ENCODE measurements at regions not wholly inside any gene's neighbourhood (a gene's known extent, or its start where the extent isn't known, plus 50 kb on each side); places are given as distances from the start of the nearest gene placed in this dataset.

DNA sequence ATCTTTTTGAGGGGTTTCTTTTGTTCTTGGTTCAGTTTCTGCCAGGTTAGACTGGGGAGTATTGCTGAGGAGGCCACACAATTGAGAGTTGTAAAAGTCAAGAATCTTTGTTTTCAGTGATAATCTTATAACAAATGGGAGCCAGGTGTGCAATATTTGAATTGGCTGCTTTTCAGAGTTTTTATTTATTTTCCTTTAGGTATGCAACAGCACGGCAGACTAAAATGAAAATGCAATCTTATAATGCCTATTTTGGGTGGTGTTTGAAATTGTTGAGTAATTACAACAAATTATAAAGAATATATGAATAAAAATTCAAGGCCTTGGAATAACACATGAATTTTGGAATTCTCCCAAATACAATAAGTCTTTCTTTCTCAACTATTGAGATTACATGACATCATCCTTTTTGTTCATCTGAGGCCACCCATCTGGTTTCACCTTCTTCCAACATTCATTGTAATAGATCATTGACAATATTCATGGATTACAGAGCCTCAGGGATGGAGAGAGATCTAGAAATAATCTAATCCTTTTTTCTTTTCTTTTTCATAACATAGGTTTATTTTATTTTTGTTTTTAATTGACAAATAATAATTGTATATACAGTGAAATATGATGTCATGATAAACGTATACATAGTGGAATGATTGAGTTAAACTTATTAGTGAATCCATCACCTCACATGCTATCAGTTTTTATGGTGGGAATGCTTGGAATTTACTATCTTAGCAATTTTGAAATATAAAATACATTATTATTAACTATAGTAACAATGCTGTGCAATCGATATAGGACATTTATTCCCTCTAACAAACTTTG lies 1061.0 kb downstream of the NR2F1-AS1 start:
- no peak for DNase-seq (ENCODE audit: low read depth)
- no peak overlapping the region for H3K4me3 ChIP-seq (ENCODE audit: low read depth, low read length)
- TF ChIP-seq, protein P1, sequence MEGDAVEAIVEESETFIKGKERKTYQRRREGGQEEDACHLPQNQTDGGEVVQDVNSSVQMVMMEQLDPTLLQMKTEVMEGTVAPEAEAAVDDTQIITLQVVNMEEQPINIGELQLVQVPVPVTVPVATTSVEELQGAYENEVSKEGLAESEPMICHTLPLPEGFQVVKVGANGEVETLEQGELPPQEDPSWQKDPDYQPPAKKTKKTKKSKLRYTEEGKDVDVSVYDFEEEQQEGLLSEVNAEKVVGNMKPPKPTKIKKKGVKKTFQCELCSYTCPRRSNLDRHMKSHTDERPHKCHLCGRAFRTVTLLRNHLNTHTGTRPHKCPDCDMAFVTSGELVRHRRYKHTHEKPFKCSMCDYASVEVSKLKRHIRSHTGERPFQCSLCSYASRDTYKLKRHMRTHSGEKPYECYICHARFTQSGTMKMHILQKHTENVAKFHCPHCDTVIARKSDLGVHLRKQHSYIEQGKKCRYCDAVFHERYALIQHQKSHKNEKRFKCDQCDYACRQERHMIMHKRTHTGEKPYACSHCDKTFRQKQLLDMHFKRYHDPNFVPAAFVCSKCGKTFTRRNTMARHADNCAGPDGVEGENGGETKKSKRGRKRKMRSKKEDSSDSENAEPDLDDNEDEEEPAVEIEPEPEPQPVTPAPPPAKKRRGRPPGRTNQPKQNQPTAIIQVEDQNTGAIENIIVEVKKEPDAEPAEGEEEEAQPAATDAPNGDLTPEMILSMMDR (conservative IDR thresholded peaks at IDR 0.05; ENCODE audit: low read depth, low read length), result no peak

DNA sequence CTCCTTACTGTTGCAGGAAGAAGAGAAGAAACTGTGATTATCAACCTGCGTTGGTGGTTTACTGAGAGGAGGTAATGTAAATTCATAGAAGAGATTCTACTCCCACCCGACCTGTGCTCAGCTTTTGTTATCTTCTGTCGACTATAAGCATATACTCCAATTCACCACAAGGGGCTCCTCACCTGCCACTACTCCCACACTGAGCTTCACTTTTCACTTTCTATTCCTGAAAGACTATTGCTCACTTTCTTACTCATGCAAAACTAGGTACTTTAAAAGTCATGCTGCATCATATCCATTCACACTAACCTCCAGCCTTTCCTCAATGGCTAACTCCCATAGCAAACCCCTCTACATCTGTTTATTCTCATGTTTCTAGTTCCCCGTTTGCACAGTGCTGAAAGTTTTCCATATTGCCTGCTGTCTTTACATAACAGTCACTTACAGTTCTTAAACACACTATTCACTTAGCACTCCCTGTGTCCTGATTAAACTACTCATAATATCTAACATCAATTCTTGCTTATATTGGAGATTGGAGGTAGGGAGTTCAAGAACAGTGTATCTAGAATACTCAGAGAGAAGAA lies 1062.6 kb downstream of the NR2F1-AS1 start:
- TF ChIP-seq, protein P1 (conservative IDR thresholded peaks at IDR 0.05; ENCODE audit: low read depth, low read length), result peak; percentile 80
- no peak overlapping the region for H3K4me3 ChIP-seq (ENCODE audit: low read depth, low read length)
- peak; percentile 43 for DNase-seq (ENCODE audit: low read depth)

DNA sequence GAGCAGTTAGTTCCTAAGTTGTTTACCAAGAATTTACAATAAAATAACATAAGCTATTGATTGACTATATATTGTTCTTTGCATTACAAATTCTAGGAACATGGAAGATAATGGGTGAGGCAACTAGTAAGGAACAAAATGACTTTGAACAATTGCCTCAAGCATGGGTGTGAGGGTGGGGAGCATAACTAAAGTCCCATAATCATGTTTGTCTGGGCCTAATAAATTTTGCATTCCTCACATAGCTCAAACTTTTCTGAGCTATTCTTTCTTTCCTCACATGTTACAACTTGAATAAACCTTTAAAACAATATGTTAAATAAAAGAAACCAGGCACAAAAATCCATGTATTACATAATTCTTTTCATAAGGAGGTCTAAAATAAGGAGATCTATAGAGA lies 1066.1 kb downstream of the NR2F1-AS1 start:
- no peak for DNase-seq (ENCODE audit: low read depth)
- TF ChIP-seq, protein P1 (conservative IDR thresholded peaks at IDR 0.05; ENCODE audit: low read depth, low read length), result no peak
- no peak overlapping the region for H3K4me3 ChIP-seq (ENCODE audit: low read depth, low read length)

DNA sequence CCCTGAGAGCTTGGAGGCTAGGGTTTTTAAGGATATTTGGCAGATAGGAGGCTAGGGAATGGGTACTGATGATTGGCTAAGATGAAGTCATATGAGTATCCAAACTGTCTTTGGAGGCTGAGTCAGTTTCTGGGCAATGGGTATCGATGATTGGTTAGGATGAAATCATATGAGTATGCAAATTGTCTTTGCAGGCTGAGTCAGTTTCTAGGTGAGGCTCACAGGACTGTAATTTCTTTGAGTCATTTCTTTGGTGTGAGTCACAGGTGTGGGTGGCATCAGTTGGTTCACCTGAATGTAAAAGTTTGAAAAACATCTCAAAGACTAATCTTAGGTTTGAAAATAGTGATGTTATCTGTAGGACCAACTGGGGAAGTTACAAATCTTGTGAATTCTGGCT lies 1068.0 kb downstream of the NR2F1-AS1 start:
- TF ChIP-seq, protein P1 (conservative IDR thresholded peaks at IDR 0.05; ENCODE audit: low read depth, low read length), result no peak
- no peak for DNase-seq (ENCODE audit: low read depth)
- no peak overlapping the region for H3K4me3 ChIP-seq (ENCODE audit: low read depth, low read length)

DNA sequence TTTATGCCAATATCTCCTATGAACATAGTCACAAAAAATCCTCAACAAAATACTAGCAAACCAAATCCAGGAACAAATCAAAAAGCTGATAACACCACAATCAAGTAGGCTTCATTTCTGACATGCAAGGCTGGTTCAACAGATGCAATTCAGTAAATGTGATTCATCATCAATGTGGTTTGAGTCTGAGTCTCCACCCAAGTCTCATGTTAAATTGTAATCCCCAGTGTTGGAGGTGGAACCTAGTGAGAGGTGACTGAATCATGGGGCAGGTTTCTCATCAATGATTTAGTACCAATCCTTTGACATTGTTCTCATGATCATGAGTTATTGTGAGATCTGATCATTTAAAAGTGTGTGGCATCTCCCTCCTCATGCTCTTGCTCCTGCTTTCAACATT lies 1072.7 kb downstream of the NR2F1-AS1 start:
- peak; percentile 42 for DNase-seq (ENCODE audit: low read depth)
- TF ChIP-seq, protein P1 (conservative IDR thresholded peaks at IDR 0.05; ENCODE audit: low read depth, low read length), result no peak
- H3K4me3 ChIP-seq (ENCODE audit: low read depth, low read length), result no peak overlapping the region

DNA sequence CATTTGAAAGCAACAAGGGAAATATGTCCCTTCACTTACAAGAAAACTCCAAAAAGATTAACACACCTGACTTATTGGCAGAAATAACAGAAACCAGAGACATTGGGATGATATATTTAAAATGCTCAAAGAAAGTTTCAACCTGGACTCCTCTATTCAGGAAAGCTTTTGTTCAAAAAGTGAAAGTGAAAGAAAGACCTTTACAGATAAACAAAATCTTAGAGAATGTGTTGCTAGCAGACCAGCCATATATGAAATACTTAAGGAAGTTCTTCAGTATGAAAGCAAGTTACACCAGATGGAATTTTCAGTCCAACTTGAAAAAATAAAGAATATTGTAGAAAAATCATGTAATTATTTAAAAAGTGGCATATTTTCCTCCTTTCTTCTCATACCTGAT lies 1075.1 kb downstream of the NR2F1-AS1 start:
- H3K4me3 ChIP-seq (ENCODE audit: low read depth, low read length), result no peak overlapping the region
- TF ChIP-seq, protein P1 (conservative IDR thresholded peaks at IDR 0.05; ENCODE audit: low read depth, low read length), result no peak
- DNase-seq (ENCODE audit: low read depth), result no peak

Data from epithelial cell of proximal tubule (primary cell).